K562 (cell line): ENCODE measurements at regions not wholly inside any gene's neighbourhood (a gene's known extent, or its start where the extent isn't known, plus 50 kb on each side); places are given as distances from the start of the nearest gene placed in this dataset.

Source experiments
- ATAC-seq: fragments of 200-7000 bp; cut with Tn5 transposase; 3 replicates; pipeline ENCODE4 v1.9.1; 2020; ENCODE audit warnings: moderate library complexity
- BruUV-seq: library from RNA; stranded (reverse); fragments of 400-500 nt; replicated peaks from 2 replicates; lab custom pipeline; 2021; lab: Mats Ljungman, UMichigan
- CTCF ChIA-PET: fragments of 300-600 bp; formaldehyde crosslinking; extraction: SDS; loops from one replicate; lab custom pipeline; 2021; ENCODE audit warnings: low intra/inter-chr PET ratio; lab: Yijun Ruan, JAX
- POLR2A ChIA-PET: fragments of 300-600, 350-650 bp; sonication (Branson Sonifier 250); formaldehyde crosslinking; extraction: SDS; loops from one replicate; lab custom pipeline; 2021; ENCODE audit warnings: antibody characterized with exemption, inconsistent platforms; lab: Yijun Ruan, JAX
- DNase-seq, 4 experiments: peaks; one replicate each; pipeline versions ENCODE4 v3.0.0 to v3.0.0-alpha.2; 2011 to 2018; ENCODE audit warnings: low spot score in 3 of 4, mixed read lengths in 3 of 4; ENCODE audit errors: extremely low read depth in 1 of 4
- FAIRE-seq: peaks from 2 replicates; lab custom pipeline; 2011; peaks lifted over from hg19 to GRCh38; lab: Jason Lieb, UNC
- H2AFZ ChIP-seq: 2 replicates; pipeline ENCODE4 v1.6.0; 2011; ENCODE audit warnings: low read depth, low read length, control low read depth, inconsistent platforms
- H3K27ac ChIP-seq: fragments of 200-600 bp; 3 replicates; pipeline ENCODE4 v1.8.0; 2011; ENCODE audit warnings: low read depth, mild to moderate bottlenecking, control low read depth, inconsistent platforms, low read length, moderate library complexity, mixed read lengths; ENCODE audit errors: extremely low read depth
- H3K27me3 ChIP-seq, 2 experiments: fragments of 300-600 bp in 1 of 2; 2 replicates in 1 of 2; 3 replicates in 1 of 2; pipeline versions ENCODE4 v1.6.0 to v1.8.0; 2011; ENCODE audit warnings: inconsistent platforms in 2 of 2, low read length in 2 of 2, mild to moderate bottlenecking in 1 of 2, mixed read lengths in 1 of 2, moderate library complexity in 1 of 2; ENCODE audit not compliant: control insufficient read depth in 2 of 2, insufficient read depth in 2 of 2
- H3K36me3 ChIP-seq: fragments of 300-600 bp; 3 replicates; pipeline ENCODE4 v1.8.0; 2011; ENCODE audit warnings: mild to moderate bottlenecking, low read length, inconsistent platforms; ENCODE audit not compliant: control insufficient read depth, insufficient read depth
- H3K4me1 ChIP-seq, 2 experiments: fragments of 200-600 bp in 1 of 2; replicated peaks in 1 of 2; 2 replicates in 1 of 2; 3 replicates in 1 of 2; pipeline versions ENCODE4 v1.5.1 to v1.8.0; 2011; ENCODE audit warnings: inconsistent platforms in 2 of 2, low read length in 2 of 2, mild to moderate bottlenecking in 1 of 2, mixed read lengths in 1 of 2, moderate library complexity in 1 of 2; ENCODE audit not compliant: control insufficient read depth in 2 of 2, insufficient read depth in 2 of 2
- H3K4me2 ChIP-seq: 2 replicates; pipeline ENCODE4 v1.6.1; 2011; ENCODE audit warnings: low read length, control low read depth, inconsistent platforms, mixed read lengths; ENCODE audit not compliant: insufficient read depth
- H3K4me3 ChIP-seq: fragments of 200-600 bp; sonication (generic), shearing (Covaris generic); 2 replicates; pipeline ENCODE4 v1.5.1; 2016; ENCODE audit warnings: control low read depth, inconsistent platforms
- H3K79me2 ChIP-seq: fragments of 200-600 bp; 3 replicates; pipeline ENCODE4 v1.8.0; 2011; ENCODE audit warnings: low read length, inconsistent platforms; ENCODE audit not compliant: control insufficient read depth, insufficient read depth
- H3K9ac ChIP-seq, 2 experiments: 2 replicates each; pipeline versions ENCODE4 v1.6.0 to v1.6.1; 2011; ENCODE audit warnings: low read depth in 2 of 2, low read length in 2 of 2, control low read depth in 1 of 2, inconsistent platforms in 1 of 2, mild to moderate bottlenecking in 1 of 2, mixed read lengths in 1 of 2; ENCODE audit not compliant: insufficient read depth in 1 of 2
- H3K9me1 ChIP-seq: one replicate; pipeline ENCODE4 v1.6.0; 2011; ENCODE audit warnings: inconsistent platforms, mild to moderate bottlenecking, low read length, moderate library complexity; ENCODE audit not compliant: control insufficient read depth, insufficient read depth
- H3K9me3 ChIP-seq: replicated peaks from 2 replicates; pipeline ENCODE4 v1.5.1; 2011; ENCODE audit warnings: low read depth, low read length, inconsistent platforms; ENCODE audit not compliant: control insufficient read depth, insufficient read depth
- H4K20me1 ChIP-seq: replicated peaks from 2 replicates; pipeline ENCODE4 v1.6.1; 2011; ENCODE audit warnings: low read length, inconsistent platforms, mixed read lengths; ENCODE audit not compliant: control insufficient read depth, insufficient read depth
- CBX8 ChIP-seq: fragments of 200-600 bp; sonication (generic); IDR thresholded peaks from 2 replicates; pipeline ENCODE4 v1.6.1; 2012; ENCODE audit warnings: borderline replicate concordance, mixed run types, low read depth, mild to moderate bottlenecking, moderate library complexity, mixed read lengths, low read length, control low read depth, inconsistent platforms; ENCODE audit not compliant: poor library complexity, severe bottlenecking; ENCODE audit errors: extremely low read depth
- DPF2 ChIP-seq: fragments of 450-650 bp; IDR thresholded peaks from 2 replicates; pipeline ENCODE4 v1.6.1; 2016
- E2F8 ChIP-seq: fragments of 450-650 bp; IDR thresholded peaks from 2 replicates; pipeline ENCODE4 v1.7.1; 2018; ENCODE audit warnings: mild to moderate bottlenecking, low read depth; ENCODE audit not compliant: partially characterized antibody
- ESRRA ChIP-seq: fragments of 450-650 bp; IDR thresholded peaks from 2 replicates; pipeline ENCODE4 v1.6.1; 2014; ENCODE audit warnings: low read depth, mild to moderate bottlenecking, moderate library complexity, borderline replicate concordance
- KDM5B ChIP-seq: fragments of 200-600 bp; sonication (generic); IDR thresholded peaks from 2 replicates; pipeline ENCODE4 v1.6.1; 2012; ENCODE audit warnings: low read depth, mild to moderate bottlenecking, moderate library complexity, low read length, control low read depth, inconsistent platforms; ENCODE audit not compliant: insufficient replicate concordance
- POLR2AphosphoS5 ChIP-seq: IDR thresholded peaks from 2 replicates; pipeline ENCODE4 v1.6.1; 2011; ENCODE audit warnings: mild to moderate bottlenecking, low read depth, low read length, moderate library complexity; ENCODE audit not compliant: control insufficient read depth, insufficient read depth
- SMARCB1 ChIP-seq: IDR thresholded peaks from 2 replicates; pipeline ENCODE4 v1.6.1; 2011; ENCODE audit warnings: improper control_type of control experiment, low read depth; ENCODE audit not compliant: insufficient read length
- ZBTB43 ChIP-seq: sonication (generic); formaldehyde crosslinking; IDR thresholded peaks from 2 replicates; pipeline ENCODE4 v1.8.0; 2023; ENCODE audit warnings: mild to moderate bottlenecking, missing genetic modification reagents
- ZNF124 ChIP-seq: sonication (generic); formaldehyde crosslinking; IDR thresholded peaks from 2 replicates; pipeline ENCODE4 v1.8.1; 2022; ENCODE audit warnings: missing genetic modification reagents
- ZNF3 ChIP-seq: fragments of 250-450 bp; sonication (Bioruptor Pico); IDR thresholded peaks from 2 replicates; pipeline ENCODE4 v1.5.0; 2021; ENCODE audit warnings: mild to moderate bottlenecking, moderate library complexity
- ZNF444 ChIP-seq: fragments of 250-450 bp; sonication (Bioruptor Pico); IDR thresholded peaks from 2 replicates; pipeline ENCODE4 v1.4.0; 2020; ENCODE audit warnings: mild to moderate bottlenecking, moderate library complexity
- ZNF589 ChIP-seq: fragments of 200-800 bp; sonication (Bioruptor generic); IDR thresholded peaks from 2 replicates; pipeline ENCODE4 v1.6.1; 2016; ENCODE audit warnings: low read depth, missing genetic modification characterization, missing compliant biosample characterization
- WGBS: fragments of 100-300 bp; shearing (Covaris generic); methylation state at CpG from one replicate; pipeline ENCODE4 v1.1.6; 2016; ENCODE audit warnings: low coverage, mixed read lengths; ENCODE audit not compliant: insufficient coverage; ENCODE audit errors: missing lambda C conversion rate; 5-methylcytosine and 5-hydroxymethylcytosine counted together
- in situ Hi-C: fragments of 300-500 bp; cut with MboI; formaldehyde crosslinking; loops from 4 replicates; pipeline ENCODE4 v1.15.0; 2018; ENCODE audit warnings: inconsistent platforms, mixed read lengths
- intact Hi-C: fragments of 100-400 bp; cut with micrococcal nuclease; formaldehyde crosslinking; loops from 2 replicates; pipeline ENCODE4 v1.14.2; 2022

- no peak overlapping the region for H3K4me3 ChIP-seq
- no peak overlapping the region for H3K27ac ChIP-seq
- TF ChIP-seq DPF2 (no peak), CBX8 (no peak), ZBTB43 (no peak)
- TF ChIP-seq, all 486 proteins: peak for 0
- H3K27me3 ChIP-seq: no peaks in the 10 kb centered on the region
- ATAC-seq: no peak
- no peaks in the 10 kb centered on the region for H3K9me1 ChIP-seq
- WGBS: 6% methylated on average over 2 of the region's 2 CpGs
- no peaks in the 10 kb centered on the region for H3K4me1 ChIP-seq
- BruUV-seq: no TSS peak
- H3K4me2 ChIP-seq: no peak overlapping the region
- H3K9me3 ChIP-seq: no peaks in the 10 kb centered on the region
- H3K79me2 ChIP-seq: no peaks in the 10 kb centered on the region
- in situ Hi-C loops: no loop called here
- no peak for DNase-seq
- intact Hi-C loops: no loop called here
- no peak overlapping the region for H3K9ac ChIP-seq
- no peak for FAIRE-seq
- POLR2A ChIA-PET: interaction anchor here (1.0 kb wide), 1 partner anchor 8 kb away, joined by 3 read pairs; no protein-coding TSS in a partner anchor
- H2AFZ ChIP-seq: no peak overlapping the region
- H3K36me3 ChIP-seq: no peaks in the 10 kb centered on the region
- H4K20me1 ChIP-seq: no peaks in the 10 kb centered on the region
- CTCF ChIA-PET: no interaction called here
Observed at GRCh38 chr11:112437096-112437495, 176.4 kb upstream of the PLET1 start.

- intact Hi-C loops: loop anchor here (5.0 kb wide), 1 partner anchor 118 kb away; no protein-coding TSS in a partner anchor
- H3K9me1 ChIP-seq: no peaks in the 10 kb centered on the region
- H3K4me2 ChIP-seq: no peak overlapping the region
- H3K9me3 ChIP-seq: no peaks in the 10 kb centered on the region
- in situ Hi-C loops: no loop called here
- FAIRE-seq: no peak
- 0% methylated on average over 2 of the region's 2 CpGs for WGBS
- no peak for DNase-seq
- no peaks in the 10 kb centered on the region for H3K4me1 ChIP-seq
- H4K20me1 ChIP-seq: no peaks in the 10 kb centered on the region
- H3K27ac ChIP-seq: no peak overlapping the region
- no peak for ATAC-seq
- H3K36me3 ChIP-seq: no peaks in the 10 kb centered on the region
- H3K9ac ChIP-seq: no peak overlapping the region
- no peak overlapping the region for H3K4me3 ChIP-seq
- ChIA-PET POLR2A (interaction anchor here (0.7 kb wide), 1 partner anchor 116 kb away, joined by 3 read pairs; no protein-coding TSS in a partner anchor), CTCF (no interaction called here)
- H3K27me3 ChIP-seq: no peaks in the 10 kb centered on the region
- no peaks in the 10 kb centered on the region for H3K79me2 ChIP-seq
- no peak overlapping the region for H2AFZ ChIP-seq
- BruUV-seq: no TSS peak
- TF ChIP-seq ZNF589 (CRISPR knock-in tag) (no peak), E2F8 (no peak), ZNF3 (CRISPR knock-in tag) (no peak), ZNF444 (CRISPR knock-in tag) (no peak), KDM5B (no peak), POLR2AphosphoS5 (no peak), ZNF124 (no peak), SMARCB1 (no peak), ESRRA (no peak)
Observed at GRCh38 chr11:112439614-112440013, 179.0 kb upstream of the PLET1 start.
